Panc1 (cell line): ENCODE measurements at regions not wholly inside any gene's neighbourhood (a gene's known extent, or its start where the extent isn't known, plus 50 kb on each side); places are given as distances from the start of the nearest gene placed in this dataset.

ENCODE experiments used
- ATAC-seq: fragments of 200-7000 bp; cut with Tn5 transposase; 2 replicates; pipeline ENCODE4 v1.9.1; 2020; ENCODE audit warnings: mild to moderate bottlenecking, moderate library complexity
- BruUV-seq: library from RNA; stranded (reverse); fragments of 400-500 nt; replicated peaks from 2 replicates; lab custom pipeline; 2021; lab: Mats Ljungman, UMichigan
- CTCF ChIA-PET: fragments of 300-600 bp; sonication (Branson Sonifier 250); formaldehyde crosslinking; loops from one replicate; lab custom pipeline; 2022; ENCODE audit warnings: antibody characterized with exemption; lab: Charles Lee
- POLR2A ChIA-PET: fragments of 300-600 bp; sonication (Branson Sonifier 250); formaldehyde crosslinking; loops from one replicate; lab custom pipeline; 2022; ENCODE audit warnings: antibody characterized with exemption; lab: Charles Lee
- DNase-seq: peaks from one replicate; pipeline ENCODE4 v3.0.0-alpha.2; 2010; ENCODE audit warnings: low read depth, low spot score
- H3K27ac ChIP-seq: 2 replicates; pipeline ENCODE4 v1.5.1; 2011; ENCODE audit warnings: mild to moderate bottlenecking, low read length, inconsistent platforms
- H3K27me3 ChIP-seq: fragments of 200-500 bp; sonication (Bioruptor generic); 2 replicates; pipeline ENCODE4 v1.6.0; 2014; ENCODE audit warnings: low read length, inconsistent platforms; ENCODE audit not compliant: control insufficient read depth, insufficient read depth
- H3K36me3 ChIP-seq: fragments of 200-500 bp; sonication (Bioruptor generic); 2 replicates; pipeline ENCODE4 v1.5.1; 2014; ENCODE audit warnings: inconsistent platforms, mild to moderate bottlenecking, low read length, moderate library complexity; ENCODE audit not compliant: control insufficient read depth, insufficient read depth
- H3K4me1 ChIP-seq: 2 replicates; pipeline ENCODE4 v1.5.1; 2011; ENCODE audit warnings: inconsistent platforms, mild to moderate bottlenecking, low read length, moderate library complexity; ENCODE audit not compliant: control insufficient read depth, insufficient read depth
- H3K4me3 ChIP-seq, 2 experiments: 2 replicates each; pipeline ENCODE4 v1.5.1; 2011 to 2012; ENCODE audit warnings: low read depth in 2 of 2, low read length in 2 of 2, mild to moderate bottlenecking in 2 of 2, inconsistent platforms in 1 of 2, moderate library complexity in 1 of 2
- H3K9me3 ChIP-seq: fragments of 200-500 bp; sonication (Bioruptor generic); 2 replicates; pipeline ENCODE4 v1.5.1; 2014; ENCODE audit warnings: low read depth, mild to moderate bottlenecking, inconsistent platforms, low read length, moderate library complexity; ENCODE audit not compliant: control insufficient read depth, insufficient read depth
- POLR2AphosphoS5 ChIP-seq: IDR thresholded peaks from 2 replicates; pipeline ENCODE4 v1.6.1; 2012; ENCODE audit warnings: mild to moderate bottlenecking, low read depth, low read length, moderate library complexity
- SIN3A ChIP-seq: IDR thresholded peaks from 2 replicates; pipeline ENCODE4 v1.6.1; 2012; ENCODE audit warnings: low read depth, mild to moderate bottlenecking, low read length, moderate library complexity, borderline replicate concordance; ENCODE audit not compliant: insufficient read depth
- TCF7L2 ChIP-seq: IDR thresholded peaks from 2 replicates; pipeline ENCODE4 v1.6.1; 2011; ENCODE audit warnings: mild to moderate bottlenecking, low read depth, low read length, inconsistent platforms
- in situ Hi-C: cut with HindIII; loops from 2 replicates; pipeline ENCODE4 v1.10.0; 2016; ENCODE audit warnings: low sequenced_read_pairs, low pct_unique_long_range_greater_than_20kb
- intact Hi-C: fragments of 100-400 bp; cut with micrococcal nuclease; formaldehyde crosslinking; loops from one replicate; pipeline ENCODE4 v1.10.0; 2022; ENCODE audit not compliant: unreplicated experiment
- TF ChIP-seq, protein P1 (sequence below): fragments of 450-650 bp; IDR thresholded peaks from 2 replicates; pipeline ENCODE4 v1.5.1; 2017; ENCODE audit warnings: mild to moderate bottlenecking
- TF ChIP-seq, protein P2 (sequence below), 2 experiments: IDR thresholded peaks; 2 replicates each; pipeline ENCODE4 v1.6.1; 2011 to 2012; ENCODE audit warnings: low read depth in 2 of 2, control low read depth in 1 of 2, low read length in 1 of 2, mild to moderate bottlenecking in 1 of 2, moderate library complexity in 1 of 2; ENCODE audit not compliant: insufficient read depth in 1 of 2

DNA sequence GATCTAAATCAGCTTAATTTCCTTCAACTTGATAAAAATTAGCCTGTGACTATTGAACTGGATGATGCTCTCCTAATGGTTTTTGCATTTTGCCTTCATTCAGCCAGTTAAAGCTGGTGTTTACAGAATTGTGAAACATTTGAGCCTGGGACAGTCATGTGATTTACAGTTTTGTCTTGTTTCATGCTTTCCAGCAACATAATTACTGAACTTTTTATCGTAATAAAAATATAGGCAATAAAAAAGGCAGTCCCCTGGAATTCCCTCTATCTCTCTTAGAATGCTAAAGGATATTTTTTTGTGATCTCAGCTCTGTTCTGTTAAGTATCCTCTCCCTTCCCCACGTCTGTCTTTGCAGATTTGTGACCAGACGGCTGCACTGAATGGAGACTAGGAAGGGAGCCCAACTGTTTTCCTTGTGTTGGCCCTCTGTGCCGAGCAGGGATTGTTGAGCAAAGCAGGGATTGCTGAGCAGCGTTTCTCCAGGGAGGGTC is 70.3 kb upstream of the RGL1 start:
- CTCF ChIA-PET = no interaction called here
- Histone ChIP-seq H3K4me1 (no peaks in the 10 kb centered on the region), H3K27me3 (no peaks in the 10 kb centered on the region), H3K9me3 (no peaks in the 10 kb centered on the region), H3K27ac (no peak overlapping the region), H3K4me3 (no peak overlapping the region), H3K36me3 (no peaks in the 10 kb centered on the region)
- POLR2A ChIA-PET = no interaction called here
- intact Hi-C loops (no loop called here), in situ Hi-C loops (no loop called here)
- DNase-seq (no peak), ATAC-seq (no peak)
- BruUV-seq = no TSS peak
- TF ChIP-seq TCF7L2 = no peak
- TF ChIP-seq, protein P1, sequence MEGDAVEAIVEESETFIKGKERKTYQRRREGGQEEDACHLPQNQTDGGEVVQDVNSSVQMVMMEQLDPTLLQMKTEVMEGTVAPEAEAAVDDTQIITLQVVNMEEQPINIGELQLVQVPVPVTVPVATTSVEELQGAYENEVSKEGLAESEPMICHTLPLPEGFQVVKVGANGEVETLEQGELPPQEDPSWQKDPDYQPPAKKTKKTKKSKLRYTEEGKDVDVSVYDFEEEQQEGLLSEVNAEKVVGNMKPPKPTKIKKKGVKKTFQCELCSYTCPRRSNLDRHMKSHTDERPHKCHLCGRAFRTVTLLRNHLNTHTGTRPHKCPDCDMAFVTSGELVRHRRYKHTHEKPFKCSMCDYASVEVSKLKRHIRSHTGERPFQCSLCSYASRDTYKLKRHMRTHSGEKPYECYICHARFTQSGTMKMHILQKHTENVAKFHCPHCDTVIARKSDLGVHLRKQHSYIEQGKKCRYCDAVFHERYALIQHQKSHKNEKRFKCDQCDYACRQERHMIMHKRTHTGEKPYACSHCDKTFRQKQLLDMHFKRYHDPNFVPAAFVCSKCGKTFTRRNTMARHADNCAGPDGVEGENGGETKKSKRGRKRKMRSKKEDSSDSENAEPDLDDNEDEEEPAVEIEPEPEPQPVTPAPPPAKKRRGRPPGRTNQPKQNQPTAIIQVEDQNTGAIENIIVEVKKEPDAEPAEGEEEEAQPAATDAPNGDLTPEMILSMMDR = no peak

DNA sequence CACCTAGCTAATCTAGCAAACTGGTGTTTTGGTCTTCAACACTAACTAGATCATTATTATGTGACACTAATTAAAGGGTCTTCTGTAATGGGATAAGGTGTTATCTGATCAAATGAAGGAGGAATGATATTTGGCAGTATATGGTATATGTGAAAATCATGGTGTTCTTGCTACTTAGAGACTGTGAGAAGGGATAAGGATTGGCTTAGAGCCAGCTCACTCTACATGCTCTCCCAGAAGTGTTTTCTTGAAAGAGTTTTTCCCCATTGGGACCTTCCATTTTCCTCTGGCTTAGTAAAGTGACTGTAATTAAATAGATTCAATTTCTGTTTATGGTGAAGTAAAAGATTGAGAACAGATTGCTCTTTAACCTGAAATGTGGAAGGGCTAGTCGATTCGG is 71.2 kb upstream of the RGL1 start:
- ChIA-PET POLR2A (no interaction called here), CTCF (no interaction called here)
- ATAC-seq (no peak), DNase-seq (no peak)
- Histone ChIP-seq H3K9me3 (no peaks in the 10 kb centered on the region), H3K36me3 (no peaks in the 10 kb centered on the region), H3K4me1 (no peaks in the 10 kb centered on the region), H3K4me3 (no peak overlapping the region), H3K27me3 (no peaks in the 10 kb centered on the region), H3K27ac (no peak overlapping the region)
- no TSS peak for BruUV-seq
- intact Hi-C loops = no loop called here
- TF ChIP-seq, protein P1 = no peak
- TF ChIP-seq TCF7L2 (no peak), POLR2AphosphoS5 (no peak), SIN3A (no peak)
- TF ChIP-seq, protein P2, sequence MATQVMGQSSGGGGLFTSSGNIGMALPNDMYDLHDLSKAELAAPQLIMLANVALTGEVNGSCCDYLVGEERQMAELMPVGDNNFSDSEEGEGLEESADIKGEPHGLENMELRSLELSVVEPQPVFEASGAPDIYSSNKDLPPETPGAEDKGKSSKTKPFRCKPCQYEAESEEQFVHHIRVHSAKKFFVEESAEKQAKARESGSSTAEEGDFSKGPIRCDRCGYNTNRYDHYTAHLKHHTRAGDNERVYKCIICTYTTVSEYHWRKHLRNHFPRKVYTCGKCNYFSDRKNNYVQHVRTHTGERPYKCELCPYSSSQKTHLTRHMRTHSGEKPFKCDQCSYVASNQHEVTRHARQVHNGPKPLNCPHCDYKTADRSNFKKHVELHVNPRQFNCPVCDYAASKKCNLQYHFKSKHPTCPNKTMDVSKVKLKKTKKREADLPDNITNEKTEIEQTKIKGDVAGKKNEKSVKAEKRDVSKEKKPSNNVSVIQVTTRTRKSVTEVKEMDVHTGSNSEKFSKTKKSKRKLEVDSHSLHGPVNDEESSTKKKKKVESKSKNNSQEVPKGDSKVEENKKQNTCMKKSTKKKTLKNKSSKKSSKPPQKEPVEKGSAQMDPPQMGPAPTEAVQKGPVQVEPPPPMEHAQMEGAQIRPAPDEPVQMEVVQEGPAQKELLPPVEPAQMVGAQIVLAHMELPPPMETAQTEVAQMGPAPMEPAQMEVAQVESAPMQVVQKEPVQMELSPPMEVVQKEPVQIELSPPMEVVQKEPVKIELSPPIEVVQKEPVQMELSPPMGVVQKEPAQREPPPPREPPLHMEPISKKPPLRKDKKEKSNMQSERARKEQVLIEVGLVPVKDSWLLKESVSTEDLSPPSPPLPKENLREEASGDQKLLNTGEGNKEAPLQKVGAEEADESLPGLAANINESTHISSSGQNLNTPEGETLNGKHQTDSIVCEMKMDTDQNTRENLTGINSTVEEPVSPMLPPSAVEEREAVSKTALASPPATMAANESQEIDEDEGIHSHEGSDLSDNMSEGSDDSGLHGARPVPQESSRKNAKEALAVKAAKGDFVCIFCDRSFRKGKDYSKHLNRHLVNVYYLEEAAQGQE (IDR thresholded peaks at IDR 0.05; ENCODE audit: insufficient read depth in 1 of 2, low read depth in 2 of 2, low read length in 1 of 2) = no peak
- in situ Hi-C loops = no loop called here
